GM23338 (cell line): ENCODE measurements at regions not wholly inside any gene's neighbourhood (a gene's known extent, or its start where the extent isn't known, plus 50 kb on each side); places are given as distances from the start of the nearest gene placed in this dataset.

ENCODE experiments used
- ATAC-seq: fragments of 200-7000 bp; cut with Tn5 transposase; 3 replicates; pipeline ENCODE4 v1.9.1; 2020
- DNase-seq: peaks from one replicate; pipeline ENCODE4 v3.0.0-alpha.2; 2015; ENCODE audit warnings: low spot score
- H2AFZ ChIP-seq: fragments of 200-600 bp; sonication (generic); 2 replicates; pipeline ENCODE4 v1.8.0; 2016; ENCODE audit warnings: antibody characterized with exemption, mild to moderate bottlenecking, moderate library complexity
- H3F3A ChIP-seq: fragments of 200-600 bp; sonication (generic); replicated peaks from 2 replicates; pipeline ENCODE4 v1.8.0; 2017; ENCODE audit warnings: antibody characterized with exemption, mixed run types, low read depth
- H3K27ac ChIP-seq: fragments of 200-600 bp; sonication (generic); 2 replicates; pipeline ENCODE4 v1.6.1; 2016; ENCODE audit warnings: low read depth
- H3K27me3 ChIP-seq: fragments of 200-600 bp; sonication (generic); 2 replicates; pipeline ENCODE4 v1.8.0; 2016; ENCODE audit warnings: mild to moderate bottlenecking, mixed run types, moderate library complexity; ENCODE audit not compliant: insufficient read depth
- H3K36me3 ChIP-seq: fragments of 200-600 bp; sonication (generic); 2 replicates; pipeline ENCODE4 v1.8.0; 2016; ENCODE audit warnings: mild to moderate bottlenecking; ENCODE audit not compliant: insufficient read depth
- H3K4me1 ChIP-seq: fragments of 200-600 bp; sonication (generic); 2 replicates; pipeline ENCODE4 v1.8.0; 2016; ENCODE audit warnings: mild to moderate bottlenecking, moderate library complexity; ENCODE audit not compliant: insufficient read depth
- H3K4me2 ChIP-seq: fragments of 200-600 bp; sonication (generic); 2 replicates; pipeline ENCODE4 v1.7.1; 2017; ENCODE audit warnings: mixed run types
- H3K4me3 ChIP-seq: fragments of 200-600 bp; sonication (generic); 2 replicates; pipeline ENCODE4 v1.6.1; 2016; ENCODE audit warnings: mixed run types
- H3K79me2 ChIP-seq: fragments of 200-600 bp; sonication (generic); replicated peaks from 2 replicates; pipeline ENCODE4 v1.8.0; 2017; ENCODE audit warnings: mild to moderate bottlenecking; ENCODE audit not compliant: insufficient read depth
- H3K9me2 ChIP-seq: fragments of 200-600 bp; sonication (generic); 2 replicates; pipeline ENCODE4 v1.8.0; 2017; ENCODE audit not compliant: insufficient read depth
- H4K20me1 ChIP-seq: fragments of 200-600 bp; sonication (generic); replicated peaks from 2 replicates; pipeline ENCODE4 v1.8.0; 2017; ENCODE audit warnings: mild to moderate bottlenecking; ENCODE audit not compliant: insufficient read depth
- H3K27ac Mint-ChIP-seq: 2 replicates; pipeline ENCODE4 v1.8.0; 2020; ENCODE audit warnings: inconsistent platforms, mild to moderate bottlenecking, moderate library complexity, mixed read lengths
- H3K27me3 Mint-ChIP-seq: 3 replicates; pipeline ENCODE4 v1.8.0; 2022; ENCODE audit warnings: low read depth, mild to moderate bottlenecking, moderate library complexity, mixed read lengths, inconsistent platforms; ENCODE audit not compliant: insufficient read depth, poor library complexity
- H3K36me3 Mint-ChIP-seq: 3 replicates; pipeline ENCODE4 v1.8.0; 2021; ENCODE audit warnings: low read depth, mild to moderate bottlenecking, inconsistent platforms, moderate library complexity, mixed read lengths
- H3K4me1 Mint-ChIP-seq: 3 replicates; pipeline ENCODE4 v1.8.0; 2020; ENCODE audit warnings: mild to moderate bottlenecking, inconsistent platforms, mixed read lengths
- H3K4me3 Mint-ChIP-seq: 3 replicates; pipeline ENCODE4 v1.8.0; 2021; ENCODE audit warnings: moderate library complexity, mild to moderate bottlenecking, inconsistent platforms, mixed read lengths
- H3K9me3 Mint-ChIP-seq: 3 replicates; pipeline ENCODE4 v1.8.0; 2020; ENCODE audit warnings: moderate library complexity, mild to moderate bottlenecking, inconsistent platforms, mixed read lengths
- EZH2 ChIP-seq: fragments of 200-600 bp; sonication (generic); IDR thresholded peaks from one replicate; pipeline ENCODE4 v1.8.0; 2017; ENCODE audit warnings: antibody characterized with exemption, mild to moderate bottlenecking, low read depth; ENCODE audit not compliant: unreplicated experiment
- EZH2phosphoT487 ChIP-seq: fragments of 200-600 bp; sonication (generic); IDR thresholded peaks from one replicate; pipeline ENCODE4 v1.8.1; 2018; ENCODE audit warnings: antibody characterized with exemption; ENCODE audit not compliant: unreplicated experiment
- JUNB ChIP-seq: IDR thresholded peaks from one replicate; pipeline ENCODE4 v1.6.1; 2016; ENCODE audit warnings: antibody characterized with exemption; ENCODE audit not compliant: unreplicated experiment
- NANOG ChIP-seq: IDR thresholded peaks from 2 replicates; pipeline ENCODE4 v1.6.1; 2016; ENCODE audit warnings: antibody characterized with exemption, borderline replicate concordance
- POLR2AphosphoS5 ChIP-seq: IDR thresholded peaks from 2 replicates; pipeline ENCODE4 v1.6.1; 2016; ENCODE audit warnings: antibody characterized with exemption, low read depth
- STAT1 ChIP-seq: IDR thresholded peaks from one replicate; pipeline ENCODE4 v1.6.1; 2016; ENCODE audit warnings: antibody characterized with exemption; ENCODE audit not compliant: unreplicated experiment
- ZNF114 ChIP-seq: fragments of 250-450 bp; sonication (Bioruptor Pico); IDR thresholded peaks from 2 replicates; pipeline ENCODE4 v1.5.0; 2020; ENCODE audit warnings: mild to moderate bottlenecking, moderate library complexity
- TF ChIP-seq, protein P1 (sequence below), 2 experiments: fragments of 200-600 bp in 1 of 2; sonication (generic) in 1 of 2; conservative IDR thresholded peaks; 2 replicates each; pipeline versions ENCODE4 v1.5.1 to v1.6.1; 2016 to 2017; ENCODE audit warnings: antibody characterized with exemption in 2 of 2, low read depth in 2 of 2, mild to moderate bottlenecking in 2 of 2, moderate library complexity in 1 of 2
- TF ChIP-seq, protein P2 (sequence below): fragments of 250-450 bp; sonication (Bioruptor Pico); IDR thresholded peaks from 2 replicates; pipeline ENCODE4 v1.5.0; 2020; ENCODE audit warnings: mild to moderate bottlenecking, moderate library complexity
- TF ChIP-seq, protein P3 (sequence below): IDR thresholded peaks from one replicate; pipeline ENCODE4 v1.6.1; 2018; ENCODE audit warnings: antibody characterized with exemption; ENCODE audit not compliant: unreplicated experiment

DNA sequence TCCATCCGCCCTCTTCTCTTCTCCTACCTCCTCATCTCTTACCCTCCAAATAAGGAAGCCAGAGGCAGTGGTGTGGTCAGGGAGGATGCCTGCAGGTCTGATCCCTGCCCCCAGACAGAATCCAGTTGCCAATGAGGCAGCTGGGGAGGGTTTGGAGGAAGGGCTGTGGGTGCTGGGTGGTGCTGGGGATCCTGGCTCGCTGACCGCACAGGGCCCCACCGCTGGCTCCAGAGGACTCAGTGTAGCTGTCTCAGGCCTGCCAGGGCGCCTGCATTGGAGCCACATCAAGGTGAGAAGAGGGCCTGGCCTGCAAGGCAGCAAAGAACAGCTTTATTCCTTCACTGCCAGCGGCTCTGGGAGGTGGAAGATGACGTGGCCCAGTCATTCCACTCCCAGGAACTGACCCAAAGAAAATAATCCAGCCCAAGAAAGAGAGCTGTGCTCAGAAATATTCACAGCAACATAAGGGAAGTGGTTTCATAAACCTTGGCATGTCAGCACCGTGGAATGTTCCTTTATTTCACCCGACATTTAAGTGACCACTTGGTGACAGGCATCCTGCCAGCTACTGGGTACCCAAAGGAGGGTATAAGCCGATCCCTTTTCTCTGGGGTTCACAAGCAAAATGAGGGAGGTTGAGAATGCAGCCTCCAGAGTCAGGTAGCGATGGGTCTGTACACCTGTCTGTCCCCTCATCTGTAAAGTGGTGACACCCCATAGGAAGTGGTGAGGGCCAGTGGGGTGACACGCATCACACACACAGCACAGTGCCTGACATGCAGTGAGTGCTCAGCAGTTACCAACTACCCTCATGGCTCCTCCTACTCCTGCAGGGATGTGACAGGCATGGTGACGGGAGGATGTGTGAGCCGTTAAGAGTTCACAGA lies 125.1 kb downstream of the SNX5 start (continued):
- TF ChIP-seq, protein P1, sequence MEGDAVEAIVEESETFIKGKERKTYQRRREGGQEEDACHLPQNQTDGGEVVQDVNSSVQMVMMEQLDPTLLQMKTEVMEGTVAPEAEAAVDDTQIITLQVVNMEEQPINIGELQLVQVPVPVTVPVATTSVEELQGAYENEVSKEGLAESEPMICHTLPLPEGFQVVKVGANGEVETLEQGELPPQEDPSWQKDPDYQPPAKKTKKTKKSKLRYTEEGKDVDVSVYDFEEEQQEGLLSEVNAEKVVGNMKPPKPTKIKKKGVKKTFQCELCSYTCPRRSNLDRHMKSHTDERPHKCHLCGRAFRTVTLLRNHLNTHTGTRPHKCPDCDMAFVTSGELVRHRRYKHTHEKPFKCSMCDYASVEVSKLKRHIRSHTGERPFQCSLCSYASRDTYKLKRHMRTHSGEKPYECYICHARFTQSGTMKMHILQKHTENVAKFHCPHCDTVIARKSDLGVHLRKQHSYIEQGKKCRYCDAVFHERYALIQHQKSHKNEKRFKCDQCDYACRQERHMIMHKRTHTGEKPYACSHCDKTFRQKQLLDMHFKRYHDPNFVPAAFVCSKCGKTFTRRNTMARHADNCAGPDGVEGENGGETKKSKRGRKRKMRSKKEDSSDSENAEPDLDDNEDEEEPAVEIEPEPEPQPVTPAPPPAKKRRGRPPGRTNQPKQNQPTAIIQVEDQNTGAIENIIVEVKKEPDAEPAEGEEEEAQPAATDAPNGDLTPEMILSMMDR (conservative IDR thresholded peaks at IDR 0.05; ENCODE audit: low read depth in 2 of 2), result no peak
- TF ChIP-seq EZH2phosphoT487 (no peak), JUNB (no peak), STAT1 (no peak), EZH2 (no peak), NANOG (no peak)

DNA sequence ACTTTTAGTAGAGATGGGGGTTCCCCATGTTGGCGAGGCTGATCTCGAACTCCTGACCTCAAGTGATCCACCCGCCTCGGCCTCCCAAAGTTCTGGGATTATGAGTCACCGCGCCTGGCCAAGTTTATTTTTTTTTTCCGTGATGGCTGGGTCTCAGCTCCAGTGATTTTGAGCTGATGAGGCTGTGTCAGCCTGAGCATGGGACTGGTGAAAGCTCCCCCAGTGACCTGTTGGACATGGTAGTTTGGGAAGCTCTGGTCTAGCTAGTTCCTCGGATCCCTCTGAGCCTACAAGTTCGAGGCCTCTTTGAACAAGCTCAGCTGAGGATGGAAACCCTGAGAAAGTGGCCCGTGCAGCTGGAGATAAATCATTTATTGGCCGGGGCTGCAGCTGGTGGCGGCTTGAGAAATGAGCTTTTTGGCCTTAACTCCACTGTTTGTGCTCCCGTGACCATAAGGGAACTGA lies 126.8 kb downstream of the SNX5 start:
- Histone ChIP-seq H3K36me3 (no peaks in the 10 kb centered on the region), H4K20me1 (no peaks in the 10 kb centered on the region), H2AFZ (no peak overlapping the region), H3K4me2 (no peak overlapping the region), H3K79me2 (no peaks in the 10 kb centered on the region), H3K4me3 (no peak overlapping the region), H3F3A (no peaks in the 10 kb centered on the region), H3K4me1 (peaks cover 10% of the 10 kb centered on the region), H3K27ac (no peak overlapping the region), H3K9me2 (no peaks in the 10 kb centered on the region), H3K27me3 (no peaks in the 10 kb centered on the region)
- DNase-seq (no peak), ATAC-seq (no peak)
- no peak for TF ChIP-seq POLR2AphosphoS5
- no peak for TF ChIP-seq ZNF114 (CRISPR knock-in tag)
- no peak for TF ChIP-seq JUNB
- TF ChIP-seq EZH2phosphoT487, result no peak
- TF ChIP-seq, protein P2, sequence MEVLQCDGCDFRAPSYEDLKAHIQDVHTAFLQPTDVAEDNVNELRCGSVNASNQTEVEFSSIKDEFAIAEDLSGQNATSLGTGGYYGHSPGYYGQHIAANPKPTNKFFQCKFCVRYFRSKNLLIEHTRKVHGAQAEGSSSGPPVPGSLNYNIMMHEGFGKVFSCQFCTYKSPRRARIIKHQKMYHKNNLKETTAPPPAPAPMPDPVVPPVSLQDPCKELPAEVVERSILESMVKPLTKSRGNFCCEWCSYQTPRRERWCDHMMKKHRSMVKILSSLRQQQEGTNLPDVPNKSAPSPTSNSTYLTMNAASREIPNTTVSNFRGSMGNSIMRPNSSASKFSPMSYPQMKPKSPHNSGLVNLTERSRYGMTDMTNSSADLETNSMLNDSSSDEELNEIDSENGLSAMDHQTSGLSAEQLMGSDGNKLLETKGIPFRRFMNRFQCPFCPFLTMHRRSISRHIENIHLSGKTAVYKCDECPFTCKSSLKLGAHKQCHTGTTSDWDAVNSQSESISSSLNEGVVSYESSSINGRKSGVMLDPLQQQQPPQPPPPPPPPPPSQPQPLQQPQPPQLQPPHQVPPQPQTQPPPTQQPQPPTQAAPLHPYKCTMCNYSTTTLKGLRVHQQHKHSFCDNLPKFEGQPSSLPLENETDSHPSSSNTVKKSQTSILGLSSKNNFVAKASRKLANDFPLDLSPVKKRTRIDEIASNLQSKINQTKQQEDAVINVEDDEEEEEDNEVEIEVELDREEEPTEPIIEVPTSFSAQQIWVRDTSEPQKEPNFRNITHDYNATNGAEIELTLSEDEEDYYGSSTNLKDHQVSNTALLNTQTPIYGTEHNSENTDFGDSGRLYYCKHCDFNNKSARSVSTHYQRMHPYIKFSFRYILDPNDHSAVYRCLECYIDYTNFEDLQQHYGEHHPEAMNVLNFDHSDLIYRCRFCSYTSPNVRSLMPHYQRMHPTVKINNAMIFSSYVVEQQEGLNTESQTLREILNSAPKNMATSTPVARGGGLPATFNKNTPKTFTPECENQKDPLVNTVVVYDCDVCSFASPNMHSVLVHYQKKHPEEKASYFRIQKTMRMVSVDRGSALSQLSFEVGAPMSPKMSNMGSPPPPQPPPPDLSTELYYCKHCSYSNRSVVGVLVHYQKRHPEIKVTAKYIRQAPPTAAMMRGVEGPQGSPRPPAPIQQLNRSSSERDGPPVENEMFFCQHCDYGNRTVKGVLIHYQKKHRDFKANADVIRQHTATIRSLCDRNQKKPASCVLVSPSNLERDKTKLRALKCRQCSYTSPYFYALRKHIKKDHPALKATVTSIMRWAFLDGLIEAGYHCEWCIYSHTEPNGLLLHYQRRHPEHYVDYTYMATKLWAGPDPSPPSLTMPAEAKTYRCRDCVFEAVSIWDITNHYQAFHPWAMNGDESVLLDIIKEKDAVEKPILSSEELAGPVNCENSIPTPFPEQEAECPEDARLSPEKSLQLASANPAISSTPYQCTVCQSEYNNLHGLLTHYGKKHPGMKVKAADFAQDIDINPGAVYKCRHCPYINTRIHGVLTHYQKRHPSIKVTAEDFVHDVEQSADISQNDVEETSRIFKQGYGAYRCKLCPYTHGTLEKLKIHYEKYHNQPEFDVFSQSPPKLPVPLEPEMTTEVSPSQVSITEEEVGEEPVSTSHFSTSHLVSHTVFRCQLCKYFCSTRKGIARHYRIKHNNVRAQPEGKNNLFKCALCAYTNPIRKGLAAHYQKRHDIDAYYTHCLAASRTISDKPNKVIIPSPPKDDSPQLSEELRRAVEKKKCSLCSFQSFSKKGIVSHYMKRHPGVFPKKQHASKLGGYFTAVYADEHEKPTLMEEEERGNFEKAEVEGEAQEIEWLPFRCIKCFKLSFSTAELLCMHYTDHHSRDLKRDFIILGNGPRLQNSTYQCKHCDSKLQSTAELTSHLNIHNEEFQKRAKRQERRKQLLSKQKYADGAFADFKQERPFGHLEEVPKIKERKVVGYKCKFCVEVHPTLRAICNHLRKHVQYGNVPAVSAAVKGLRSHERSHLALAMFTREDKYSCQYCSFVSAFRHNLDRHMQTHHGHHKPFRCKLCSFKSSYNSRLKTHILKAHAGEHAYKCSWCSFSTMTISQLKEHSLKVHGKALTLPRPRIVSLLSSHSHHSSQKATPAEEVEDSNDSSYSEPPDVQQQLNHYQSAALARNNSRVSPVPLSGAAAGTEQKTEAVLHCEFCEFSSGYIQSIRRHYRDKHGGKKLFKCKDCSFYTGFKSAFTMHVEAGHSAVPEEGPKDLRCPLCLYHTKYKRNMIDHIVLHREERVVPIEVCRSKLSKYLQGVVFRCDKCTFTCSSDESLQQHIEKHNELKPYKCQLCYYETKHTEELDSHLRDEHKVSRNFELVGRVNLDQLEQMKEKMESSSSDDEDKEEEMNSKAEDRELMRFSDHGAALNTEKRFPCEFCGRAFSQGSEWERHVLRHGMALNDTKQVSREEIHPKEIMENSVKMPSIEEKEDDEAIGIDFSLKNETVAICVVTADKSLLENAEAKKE (CRISPR knock-in tag), result no peak
- TF ChIP-seq, protein P3, sequence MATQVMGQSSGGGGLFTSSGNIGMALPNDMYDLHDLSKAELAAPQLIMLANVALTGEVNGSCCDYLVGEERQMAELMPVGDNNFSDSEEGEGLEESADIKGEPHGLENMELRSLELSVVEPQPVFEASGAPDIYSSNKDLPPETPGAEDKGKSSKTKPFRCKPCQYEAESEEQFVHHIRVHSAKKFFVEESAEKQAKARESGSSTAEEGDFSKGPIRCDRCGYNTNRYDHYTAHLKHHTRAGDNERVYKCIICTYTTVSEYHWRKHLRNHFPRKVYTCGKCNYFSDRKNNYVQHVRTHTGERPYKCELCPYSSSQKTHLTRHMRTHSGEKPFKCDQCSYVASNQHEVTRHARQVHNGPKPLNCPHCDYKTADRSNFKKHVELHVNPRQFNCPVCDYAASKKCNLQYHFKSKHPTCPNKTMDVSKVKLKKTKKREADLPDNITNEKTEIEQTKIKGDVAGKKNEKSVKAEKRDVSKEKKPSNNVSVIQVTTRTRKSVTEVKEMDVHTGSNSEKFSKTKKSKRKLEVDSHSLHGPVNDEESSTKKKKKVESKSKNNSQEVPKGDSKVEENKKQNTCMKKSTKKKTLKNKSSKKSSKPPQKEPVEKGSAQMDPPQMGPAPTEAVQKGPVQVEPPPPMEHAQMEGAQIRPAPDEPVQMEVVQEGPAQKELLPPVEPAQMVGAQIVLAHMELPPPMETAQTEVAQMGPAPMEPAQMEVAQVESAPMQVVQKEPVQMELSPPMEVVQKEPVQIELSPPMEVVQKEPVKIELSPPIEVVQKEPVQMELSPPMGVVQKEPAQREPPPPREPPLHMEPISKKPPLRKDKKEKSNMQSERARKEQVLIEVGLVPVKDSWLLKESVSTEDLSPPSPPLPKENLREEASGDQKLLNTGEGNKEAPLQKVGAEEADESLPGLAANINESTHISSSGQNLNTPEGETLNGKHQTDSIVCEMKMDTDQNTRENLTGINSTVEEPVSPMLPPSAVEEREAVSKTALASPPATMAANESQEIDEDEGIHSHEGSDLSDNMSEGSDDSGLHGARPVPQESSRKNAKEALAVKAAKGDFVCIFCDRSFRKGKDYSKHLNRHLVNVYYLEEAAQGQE, result no peak
- no peak for TF ChIP-seq STAT1
- Mint-ChIP-seq H3K4me1 (peaks cover 14% of the 10 kb centered on the region), H3K27ac (no peak overlapping the region), H3K4me3 (no peak overlapping the region), H3K27me3 (peaks cover 2% of the 10 kb centered on the region), H3K9me3 (no peaks in the 10 kb centered on the region; the same call in 2 of the 3 replicates), H3K36me3 (no peaks in the 10 kb centered on the region)
